ENCODE measurements at regions not wholly inside any gene's neighbourhood (a gene's known extent, or its start where the extent isn't known, plus 50 kb on each side); places are given as distances from the start of the nearest gene placed in this dataset.

- ChIA-PET POLR2A (no interaction called here), CTCF (no interaction called here), RAD21 (ENCODE audit: low non-redundant PET in 1 of 2, low total read pairs in 2 of 2, uncharacterized antibody in 2 of 2, unreplicated experiment in 2 of 2) (no interaction called here)
- intact Hi-C loops (cut with micrococcal nuclease) = no loop called here
- no peak overlapping the region for H3K9ac ChIP-seq (ENCODE audit: low read length)
- no peaks in the 10 kb centered on the region for H3K9me3 ChIP-seq (ENCODE audit: control insufficient read depth in 1 of 2, insufficient read depth in 1 of 2, low read depth in 1 of 2, low read length in 2 of 2)
- no peaks in the 10 kb centered on the region for H3K4me1 ChIP-seq (ENCODE audit: control insufficient read depth in 1 of 2, insufficient read depth in 2 of 2, low read length in 2 of 2)
- H2AFZ ChIP-seq (ENCODE audit: low read depth, low read length, poor library complexity, severe bottlenecking) = no peak overlapping the region
- DNase-seq (ENCODE audit: low read depth, low spot score) (no peak), ATAC-seq (no peak)
- H3K9me2 ChIP-seq (ENCODE audit: insufficient read depth) = no peaks in the 10 kb centered on the region
- no peak overlapping the region for H3K4me2 ChIP-seq (ENCODE audit: low read length)
- no peak overlapping the region for H3K27ac ChIP-seq (ENCODE audit: low read depth, low read length)
- no peaks in the 10 kb centered on the region for H3K27me3 ChIP-seq (ENCODE audit: insufficient read depth, low read length)
- H3K4me3 ChIP-seq (replicated peaks in 1 of 2; ENCODE audit: low read depth in 1 of 2, low read length in 2 of 2) = no peak overlapping the region
- H3K36me3 ChIP-seq (ENCODE audit: control insufficient read depth in 1 of 2, insufficient read depth in 2 of 2, low read length in 2 of 2) = no peaks in the 10 kb centered on the region
- TF ChIP-seq FOSL1 (IDR thresholded peaks at IDR 0.05; ENCODE audit: low read depth) (no peak), SRF (IDR thresholded peaks at IDR 0.05; ENCODE audit: low read depth) (no peak), SP1 (IDR thresholded peaks at IDR 0.05; ENCODE audit: low read depth) (no peak), ATF3 (IDR thresholded peaks at IDR 0.05) (no peak), ELF1 (IDR thresholded peaks at IDR 0.05; ENCODE audit: borderline replicate concordance, low read depth) (no peak), CTCF (IDR thresholded peaks at IDR 0.05 in 2 of 3, conservative IDR thresholded peaks at IDR 0.05 in 1 of 3; ENCODE audit: borderline replicate concordance in 1 of 3, insufficient read depth in 1 of 3, low read depth in 2 of 3, low read length in 2 of 3) (no peak), ZNF274 (IDR thresholded peaks at IDR 0.05; ENCODE audit: low read depth, low read length) (no peak), YY1 (IDR thresholded peaks at IDR 0.05; ENCODE audit: extremely low read depth, insufficient replicate concordance, low read depth, low read length) (no peak), EGR1 (IDR thresholded peaks at IDR 0.05; ENCODE audit: low read depth) (no peak), EZH2 (IDR thresholded peaks at IDR 0.05) (no peak), REST (IDR thresholded peaks at IDR 0.05; ENCODE audit: low read depth) (no peak), SIN3A (IDR thresholded peaks at IDR 0.05; ENCODE audit: low read depth) (no peak)
- TF ChIP-seq, protein P1, sequence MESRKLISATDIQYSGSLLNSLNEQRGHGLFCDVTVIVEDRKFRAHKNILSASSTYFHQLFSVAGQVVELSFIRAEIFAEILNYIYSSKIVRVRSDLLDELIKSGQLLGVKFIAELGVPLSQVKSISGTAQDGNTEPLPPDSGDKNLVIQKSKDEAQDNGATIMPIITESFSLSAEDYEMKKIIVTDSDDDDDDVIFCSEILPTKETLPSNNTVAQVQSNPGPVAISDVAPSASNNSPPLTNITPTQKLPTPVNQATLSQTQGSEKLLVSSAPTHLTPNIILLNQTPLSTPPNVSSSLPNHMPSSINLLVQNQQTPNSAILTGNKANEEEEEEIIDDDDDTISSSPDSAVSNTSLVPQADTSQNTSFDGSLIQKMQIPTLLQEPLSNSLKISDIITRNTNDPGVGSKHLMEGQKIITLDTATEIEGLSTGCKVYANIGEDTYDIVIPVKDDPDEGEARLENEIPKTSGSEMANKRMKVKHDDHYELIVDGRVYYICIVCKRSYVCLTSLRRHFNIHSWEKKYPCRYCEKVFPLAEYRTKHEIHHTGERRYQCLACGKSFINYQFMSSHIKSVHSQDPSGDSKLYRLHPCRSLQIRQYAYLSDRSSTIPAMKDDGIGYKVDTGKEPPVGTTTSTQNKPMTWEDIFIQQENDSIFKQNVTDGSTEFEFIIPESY (IDR thresholded peaks at IDR 0.05; ENCODE audit: extremely low read depth, insufficient replicate concordance, low read length) = no peak
- no peaks in the 10 kb centered on the region for H4K20me1 ChIP-seq (ENCODE audit: insufficient read depth)
- BruUV-seq (replicated peaks) = no TSS peak
- no peaks in the 10 kb centered on the region for H3K79me2 ChIP-seq (ENCODE audit: insufficient read depth, low read length)
Observed at GRCh38 chr13:80100636-80101035, 240.3 kb downstream of the SPRY2 start.
